ENCODE measurements at regions not wholly inside any gene's neighbourhood (a gene's known extent, or its start where the extent isn't known, plus 50 kb on each side); places are given as distances from the start of the nearest gene placed in this dataset.

GRCh38 chr16:20242568-20243255 is 84.6 kb downstream of the GP2 start:
- Histone ChIP-seq H3K4me2 (ENCODE audit: control insufficient read depth, insufficient read depth) (no peak overlapping the region), H3K36me3 (ENCODE audit: control insufficient read depth in 2 of 2, insufficient read depth in 2 of 2, low read length in 1 of 2) (no peaks in the 10 kb centered on the region), H3K9me3 (replicated peaks; ENCODE audit: control insufficient read depth, insufficient read depth, low read length) (no peaks in the 10 kb centered on the region), H2AFZ (ENCODE audit: control insufficient read depth, low read depth, low read length) (no peak overlapping the region), H3K4me3 (no peak overlapping the region), H3K79me2 (ENCODE audit: control insufficient read depth, insufficient read depth, low read length) (no peaks in the 10 kb centered on the region), H3K27me3 (replicated peaks in 1 of 2; ENCODE audit: control insufficient read depth in 2 of 2, insufficient read depth in 2 of 2, low read length in 1 of 2) (no peaks in the 10 kb centered on the region), H4K20me1 (ENCODE audit: control insufficient read depth, insufficient read depth) (no peaks in the 10 kb centered on the region), H3K4me1 (ENCODE audit: control insufficient read depth, insufficient read depth, low read length) (no peaks in the 10 kb centered on the region), H3K9ac (ENCODE audit: control insufficient read depth, insufficient read depth, low read length) (no peak overlapping the region), H3K27ac (ENCODE audit: control insufficient read depth, insufficient read depth) (no peak overlapping the region)
- ChIA-PET POLR2A (interaction anchor here (0.6 kb wide), 1 partner anchor 353 kb away, joined by 4 read pairs; no protein-coding TSS in a partner anchor), SMC1A (ENCODE audit: uncharacterized antibody, unreplicated experiment) (interaction anchor here (1.6 kb wide), 1 partner anchor 28 kb away, joined by 4 read pairs; no protein-coding TSS in a partner anchor), CTCF (interaction anchor here (0.7 to 1.6 kb wide), 5 partner anchors 11 to 59 kb away, joined by 3 to 6 read pairs (median 3); no protein-coding TSS in a partner anchor), RAD21 (ENCODE audit: unreplicated experiment) (interaction anchor here (1.0 to 1.7 kb wide), 2 partner anchors 23 to 25 kb away, joined by 3 to 5 read pairs; no protein-coding TSS in a partner anchor)
- no TSS peak for BruUV-seq (replicated peaks)
- FAIRE-seq (no peak), DNase-seq (ENCODE audit: low read depth, low spot score) (no peak), ATAC-seq (peak; percentile 81)
- 2% methylated on average over 3 of the region's 3 CpGs for WGBS (ENCODE audit: insufficient coverage, insufficient replicate concordance, low lambda C conversion rate, missing lambda C conversion rate)
- TF ChIP-seq DPF2 (IDR thresholded peaks at IDR 0.05) (0 out of 2 replicates have a peak, but pooled peaks have one; percentile 17), ETV6 (conservative IDR thresholded peaks at IDR 0.05 in 1 of 2, IDR thresholded peaks at IDR 0.05 in 1 of 2; ENCODE audit: borderline replicate concordance in 1 of 2, low read depth in 1 of 2) (0 out of 4 replicates have a peak, but pooled peaks of 1 of the 2 experiments have one; percentile 51), GATAD2B (conservative IDR thresholded peaks at IDR 0.05; ENCODE audit: low read depth) (no peak), CREM (IDR thresholded peaks at IDR 0.05; ENCODE audit: low read depth) (no peak), IKZF1 (conservative IDR thresholded peaks at IDR 0.05) (peak; percentile 60), YBX1 (IDR thresholded peaks at IDR 0.05) (no peak), NFYA (IDR thresholded peaks at IDR 0.05; ENCODE audit: borderline replicate concordance, low read depth, low read length) (no peak)
- TF ChIP-seq, protein P1, sequence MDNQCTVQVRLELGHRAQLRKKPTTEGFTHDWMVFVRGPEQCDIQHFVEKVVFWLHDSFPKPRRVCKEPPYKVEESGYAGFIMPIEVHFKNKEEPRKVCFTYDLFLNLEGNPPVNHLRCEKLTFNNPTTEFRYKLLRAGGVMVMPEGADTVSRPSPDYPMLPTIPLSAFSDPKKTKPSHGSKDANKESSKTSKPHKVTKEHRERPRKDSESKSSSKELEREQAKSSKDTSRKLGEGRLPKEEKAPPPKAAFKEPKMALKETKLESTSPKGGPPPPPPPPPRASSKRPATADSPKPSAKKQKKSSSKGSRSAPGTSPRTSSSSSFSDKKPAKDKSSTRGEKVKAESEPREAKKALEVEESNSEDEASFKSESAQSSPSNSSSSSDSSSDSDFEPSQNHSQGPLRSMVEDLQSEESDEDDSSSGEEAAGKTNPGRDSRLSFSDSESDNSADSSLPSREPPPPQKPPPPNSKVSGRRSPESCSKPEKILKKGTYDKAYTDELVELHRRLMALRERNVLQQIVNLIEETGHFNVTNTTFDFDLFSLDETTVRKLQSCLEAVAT (IDR thresholded peaks at IDR 0.05), result peak; percentile 88
- intact Hi-C loops (cut with micrococcal nuclease; ENCODE audit: unreplicated experiment) (no loop called here), in situ Hi-C loops (cut with MboI) (no loop called here)

Measured in GM12878 (cell line).